ENCODE measurements at regions not wholly inside any gene's neighbourhood (a gene's known extent, or its start where the extent isn't known, plus 50 kb on each side); places are given as distances from the start of the nearest gene placed in this dataset.

DNA sequence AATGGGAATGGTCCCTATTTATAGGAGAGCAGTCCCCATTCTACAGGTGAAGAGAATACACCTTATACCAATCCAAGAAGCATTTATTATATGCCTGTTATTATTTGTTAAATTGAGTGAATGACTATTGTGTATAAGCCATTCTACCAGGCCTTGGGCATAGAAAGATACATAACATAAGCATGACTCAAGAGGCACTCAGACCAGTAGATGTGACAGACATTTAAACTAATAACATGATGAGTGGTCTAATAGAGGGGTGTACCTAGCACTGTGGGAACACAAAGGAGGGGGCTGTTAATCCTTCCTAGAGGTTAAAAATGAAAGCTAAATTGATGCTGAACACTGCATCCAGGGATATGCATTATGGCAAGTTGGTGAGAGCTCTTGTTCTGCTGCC, 145.0 kb upstream of the TNC start:
- no peaks in the 10 kb centered on the region for H3K36me3 Mint-ChIP-seq (ENCODE audit: low read depth)
- intact Hi-C loops (cut with micrococcal nuclease), result no loop called here
- H3K27me3 Mint-ChIP-seq, result peaks cover 7% of the 10 kb centered on the region
- no peak for ATAC-seq
- H3K9me3 Mint-ChIP-seq, result no peaks in the 10 kb centered on the region
- ChIA-PET POLR2A (no interaction called here), CTCF (no interaction called here)
- H3K27ac Mint-ChIP-seq, result no peak overlapping the region
- no peaks in the 10 kb centered on the region for H3K4me1 Mint-ChIP-seq (ENCODE audit: low read depth)
- H3K4me3 Mint-ChIP-seq, result no peak overlapping the region
- DNase-seq, result no peak
- TF ChIP-seq, protein P1, sequence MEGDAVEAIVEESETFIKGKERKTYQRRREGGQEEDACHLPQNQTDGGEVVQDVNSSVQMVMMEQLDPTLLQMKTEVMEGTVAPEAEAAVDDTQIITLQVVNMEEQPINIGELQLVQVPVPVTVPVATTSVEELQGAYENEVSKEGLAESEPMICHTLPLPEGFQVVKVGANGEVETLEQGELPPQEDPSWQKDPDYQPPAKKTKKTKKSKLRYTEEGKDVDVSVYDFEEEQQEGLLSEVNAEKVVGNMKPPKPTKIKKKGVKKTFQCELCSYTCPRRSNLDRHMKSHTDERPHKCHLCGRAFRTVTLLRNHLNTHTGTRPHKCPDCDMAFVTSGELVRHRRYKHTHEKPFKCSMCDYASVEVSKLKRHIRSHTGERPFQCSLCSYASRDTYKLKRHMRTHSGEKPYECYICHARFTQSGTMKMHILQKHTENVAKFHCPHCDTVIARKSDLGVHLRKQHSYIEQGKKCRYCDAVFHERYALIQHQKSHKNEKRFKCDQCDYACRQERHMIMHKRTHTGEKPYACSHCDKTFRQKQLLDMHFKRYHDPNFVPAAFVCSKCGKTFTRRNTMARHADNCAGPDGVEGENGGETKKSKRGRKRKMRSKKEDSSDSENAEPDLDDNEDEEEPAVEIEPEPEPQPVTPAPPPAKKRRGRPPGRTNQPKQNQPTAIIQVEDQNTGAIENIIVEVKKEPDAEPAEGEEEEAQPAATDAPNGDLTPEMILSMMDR (IDR thresholded peaks at IDR 0.05), result no peak

DNA sequence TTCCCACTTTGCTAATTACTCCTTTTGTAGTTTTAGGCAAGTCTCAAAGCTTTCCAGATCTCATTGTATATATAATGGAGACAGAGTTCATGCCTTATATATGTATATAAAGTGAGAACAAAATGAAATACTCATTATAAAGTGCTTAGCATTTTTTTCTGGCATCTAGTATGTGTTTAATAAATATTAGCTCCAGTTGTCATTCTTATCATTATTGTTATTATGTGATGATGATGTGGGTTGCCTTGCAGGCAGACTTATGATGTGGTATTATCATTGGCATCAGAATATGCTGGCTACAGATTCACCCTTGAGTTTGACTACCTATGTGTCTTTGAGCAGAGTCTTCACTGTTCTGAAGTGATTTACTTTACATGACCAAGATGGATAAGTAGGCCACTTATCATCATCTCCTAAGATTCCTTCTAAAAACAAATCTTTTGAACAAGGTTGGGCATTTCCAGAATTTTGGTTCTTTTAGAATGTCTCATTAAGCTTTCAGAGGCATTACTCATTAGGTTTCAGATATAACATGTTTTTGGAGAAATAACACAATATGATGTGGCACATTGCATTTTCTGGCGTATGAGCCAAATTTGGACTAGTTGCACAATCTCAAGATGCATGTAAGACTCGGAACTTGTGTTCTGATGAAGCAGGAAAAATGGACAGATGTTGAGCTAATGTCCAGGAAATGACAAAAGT, 145.6 kb upstream of the TNC start:
- no peak overlapping the region for H3K4me3 Mint-ChIP-seq
- TF ChIP-seq, protein P1 (IDR thresholded peaks at IDR 0.05), result no peak
- intact Hi-C loops (cut with micrococcal nuclease), result no loop called here
- ATAC-seq (no peak), DNase-seq (no peak)
- CTCF ChIA-PET, result no interaction called here
- no peaks in the 10 kb centered on the region for H3K36me3 Mint-ChIP-seq (ENCODE audit: low read depth)
- peaks cover 7% of the 10 kb centered on the region for H3K27me3 Mint-ChIP-seq
- POLR2A ChIA-PET, result no interaction called here
- H3K9me3 Mint-ChIP-seq, result no peaks in the 10 kb centered on the region
- H3K4me1 Mint-ChIP-seq (ENCODE audit: low read depth), result no peaks in the 10 kb centered on the region
- H3K27ac Mint-ChIP-seq, result no peak overlapping the region

DNA sequence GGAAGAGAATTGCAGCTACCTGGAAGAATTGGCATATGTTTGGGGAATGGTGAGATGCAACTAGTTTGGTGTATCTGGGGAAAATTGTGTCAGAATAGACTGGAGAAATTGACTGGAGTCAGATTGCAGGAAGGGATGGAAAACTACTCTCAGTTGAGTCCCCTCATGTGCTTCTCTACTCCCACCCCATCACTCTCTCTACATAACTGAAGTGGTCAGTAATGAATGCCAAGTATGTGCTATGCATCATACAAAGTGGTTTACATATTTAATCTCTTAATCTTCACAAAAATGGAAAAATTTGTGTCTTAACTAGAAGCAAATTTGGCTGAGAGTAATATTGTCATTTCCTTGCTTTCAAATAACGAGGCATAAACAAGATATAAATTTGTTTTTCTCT, 146.4 kb upstream of the TNC start:
- intact Hi-C loops (cut with micrococcal nuclease), result no loop called here
- TF ChIP-seq, protein P1 (IDR thresholded peaks at IDR 0.05), result no peak
- POLR2A ChIA-PET, result no interaction called here
- Mint-ChIP-seq H3K36me3 (ENCODE audit: low read depth) (no peaks in the 10 kb centered on the region), H3K9me3 (no peaks in the 10 kb centered on the region), H3K27me3 (peaks cover 6% of the 10 kb centered on the region), H3K4me1 (ENCODE audit: low read depth) (no peaks in the 10 kb centered on the region), H3K4me3 (no peak overlapping the region), H3K27ac (no peak overlapping the region)
- CTCF ChIA-PET, result no interaction called here
- DNase-seq (no peak), ATAC-seq (no peak)

DNA sequence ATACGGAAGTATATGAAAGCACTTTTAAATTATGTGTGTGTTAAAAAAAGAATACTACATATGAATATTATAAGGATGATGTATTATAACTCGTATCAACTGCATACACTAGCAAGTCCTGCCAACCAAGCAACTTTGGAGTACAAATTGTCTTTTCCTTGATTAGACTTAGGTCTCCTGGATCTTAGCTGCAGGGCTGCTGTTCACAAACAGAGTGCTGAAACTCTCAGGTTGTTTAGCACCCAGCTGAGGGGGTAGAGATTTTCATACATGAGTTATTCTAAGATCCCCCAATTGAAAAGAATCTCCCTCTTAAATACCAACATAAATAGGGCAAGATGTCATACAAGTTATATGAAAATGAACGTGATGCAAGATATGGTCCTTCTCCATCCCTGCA, 149.8 kb upstream of the TNC start:
- Mint-ChIP-seq H3K27ac (no peak overlapping the region), H3K9me3 (no peaks in the 10 kb centered on the region), H3K36me3 (ENCODE audit: low read depth) (no peaks in the 10 kb centered on the region), H3K4me3 (no peak overlapping the region), H3K4me1 (ENCODE audit: low read depth) (no peaks in the 10 kb centered on the region), H3K27me3 (peaks cover 5% of the 10 kb centered on the region)
- DNase-seq (no peak), ATAC-seq (no peak)
- ChIA-PET CTCF (no interaction called here), POLR2A (no interaction called here)
- TF ChIP-seq, protein P1 (IDR thresholded peaks at IDR 0.05), result no peak
- intact Hi-C loops (cut with micrococcal nuclease), result no loop called here

DNA sequence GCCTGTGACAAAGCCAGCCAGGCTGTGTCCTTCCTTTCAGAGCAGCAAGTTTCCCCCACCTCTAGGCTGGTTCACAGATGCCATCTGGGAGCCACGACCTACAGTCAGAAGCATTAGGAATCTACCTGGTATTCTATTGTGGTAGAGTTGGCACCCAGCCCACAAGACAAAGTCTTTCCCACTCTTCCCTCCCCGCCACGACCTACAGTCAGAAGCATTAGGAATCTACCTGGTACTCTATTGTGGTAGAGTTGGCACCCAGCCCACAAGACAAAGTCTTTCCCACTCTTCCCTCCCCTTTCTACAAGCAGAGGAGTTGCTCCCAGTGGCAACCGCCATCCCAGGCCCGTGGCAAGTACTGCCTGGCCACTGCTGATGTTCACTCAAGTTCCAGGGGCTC, 157.8 kb upstream of the TNC start:
- ChIA-PET CTCF (no interaction called here), POLR2A (interaction anchor here (0.6 kb wide), 1 partner anchor 193 kb away, joined by 4 read pairs; no protein-coding TSS in a partner anchor)
- intact Hi-C loops (cut with micrococcal nuclease), result no loop called here
- TF ChIP-seq, protein P1 (IDR thresholded peaks at IDR 0.05), result no peak
- no peaks in the 10 kb centered on the region for H3K9me3 Mint-ChIP-seq
- H3K36me3 Mint-ChIP-seq (ENCODE audit: low read depth), result no peaks in the 10 kb centered on the region
- no peak overlapping the region for H3K4me3 Mint-ChIP-seq
- no peak overlapping the region for H3K27ac Mint-ChIP-seq
- H3K4me1 Mint-ChIP-seq (ENCODE audit: low read depth), result no peaks in the 10 kb centered on the region
- peaks cover 18% of the 10 kb centered on the region for H3K27me3 Mint-ChIP-seq
- no peak for DNase-seq
- ATAC-seq, result no peak

Measured in activated CD8-positive, alpha-beta T cell treated with anti-CD3 and anti-CD28 coated beads for 36 hours (primary cell).